NCI-H2196 (cell line): ENCODE measurements at regions not wholly inside any gene's neighbourhood (a gene's known extent, or its start where the extent isn't known, plus 50 kb on each side); places are given as distances from the start of the nearest gene placed in this dataset.

Experiments
- DNase-seq: peaks from one replicate; lab custom pipeline; 2025; ENCODE audit not compliant: unreplicated experiment; lab: John Stamatoyannopoulos, UW

DNA sequence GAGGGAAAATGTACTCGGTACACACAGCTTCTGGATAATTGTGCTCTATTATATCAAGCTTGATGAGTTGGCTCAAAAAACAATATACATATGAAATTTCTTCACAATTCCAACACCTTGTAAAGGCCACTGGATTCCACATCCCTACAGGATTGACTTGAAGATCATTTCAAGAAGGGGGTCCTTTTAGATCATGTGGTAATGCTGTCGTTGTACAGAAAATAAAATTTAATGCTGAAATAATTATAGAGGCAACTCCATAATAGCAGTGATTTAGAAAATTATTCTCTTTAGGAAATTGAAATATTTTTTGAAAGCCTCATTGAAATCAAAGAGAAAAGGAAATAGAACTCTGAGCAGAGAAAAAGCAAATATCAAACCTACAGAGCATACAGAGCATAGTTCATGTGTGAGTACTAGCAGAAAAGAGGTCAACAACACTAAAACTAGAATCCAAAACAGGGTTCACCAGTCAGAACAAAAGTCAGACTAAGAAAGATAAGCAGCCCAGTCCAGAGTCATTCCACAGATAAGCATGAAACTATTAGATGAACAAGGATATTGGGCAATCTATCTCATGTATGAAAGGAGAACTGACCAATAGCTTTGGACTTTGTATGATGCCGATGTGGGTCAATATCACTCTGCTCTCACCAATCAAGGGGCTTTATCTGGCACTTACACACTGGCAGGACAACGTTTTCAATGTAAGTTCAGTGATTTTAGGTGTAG, 79.5 kb upstream of the PALMD start:
- no peak for DNase-seq

DNA sequence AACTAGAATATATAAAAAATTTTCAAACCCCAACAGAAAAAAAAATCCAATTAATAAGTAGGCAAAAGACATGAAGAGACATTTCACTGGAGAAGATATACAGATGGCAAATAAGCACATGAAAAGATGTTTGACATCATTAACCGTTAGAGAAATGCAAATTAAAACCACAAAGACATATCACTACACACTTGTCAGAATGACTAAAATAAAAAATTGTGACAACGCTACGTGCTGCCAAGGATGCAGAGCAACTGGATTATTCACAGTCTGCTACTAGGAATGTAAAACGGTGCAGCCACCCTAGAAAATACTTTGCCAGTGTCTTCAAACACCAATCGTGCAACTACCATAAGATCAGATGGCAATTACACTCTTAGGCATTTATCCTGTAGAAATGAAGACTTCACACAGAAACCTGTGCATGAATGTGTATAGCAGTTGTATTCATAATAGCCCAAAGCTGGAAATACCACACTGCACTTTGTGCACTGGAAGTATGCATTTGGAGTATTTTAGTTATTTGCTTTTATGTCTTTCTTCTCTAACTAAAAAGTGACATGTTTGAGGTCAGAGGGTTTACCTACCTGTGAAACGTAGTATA, 75.3 kb upstream of the PALMD start:
- no peak for DNase-seq

DNA sequence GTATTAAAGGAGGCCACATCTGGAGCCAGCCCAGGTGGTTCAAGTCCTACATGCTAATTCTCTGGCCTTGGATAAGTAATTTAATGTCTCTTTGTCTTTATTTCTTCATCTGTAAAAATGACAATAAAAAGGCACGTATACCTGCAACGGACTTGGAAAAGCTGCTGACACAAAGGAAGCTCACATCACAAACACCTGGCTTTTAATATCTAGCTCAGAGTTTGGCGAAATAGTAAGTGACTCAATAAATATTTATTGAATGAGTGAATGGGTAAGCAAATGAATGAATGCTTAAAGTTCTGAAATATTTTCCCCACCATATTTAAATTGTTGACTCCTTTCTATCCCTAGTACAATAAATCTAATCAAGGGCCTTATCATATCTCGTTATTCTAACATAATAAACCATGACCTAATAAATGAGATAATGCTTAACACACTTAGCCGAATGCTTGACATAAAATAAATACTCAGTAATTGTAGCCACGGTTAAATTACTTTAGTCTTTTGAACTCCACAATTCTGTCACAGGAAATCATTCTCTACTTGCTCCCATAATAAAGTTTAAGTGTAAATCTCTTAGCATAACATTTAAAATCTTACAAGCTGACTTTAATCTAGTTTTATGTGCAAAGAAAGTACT, 74.7 kb upstream of the PALMD start:
- no peak for DNase-seq

DNA sequence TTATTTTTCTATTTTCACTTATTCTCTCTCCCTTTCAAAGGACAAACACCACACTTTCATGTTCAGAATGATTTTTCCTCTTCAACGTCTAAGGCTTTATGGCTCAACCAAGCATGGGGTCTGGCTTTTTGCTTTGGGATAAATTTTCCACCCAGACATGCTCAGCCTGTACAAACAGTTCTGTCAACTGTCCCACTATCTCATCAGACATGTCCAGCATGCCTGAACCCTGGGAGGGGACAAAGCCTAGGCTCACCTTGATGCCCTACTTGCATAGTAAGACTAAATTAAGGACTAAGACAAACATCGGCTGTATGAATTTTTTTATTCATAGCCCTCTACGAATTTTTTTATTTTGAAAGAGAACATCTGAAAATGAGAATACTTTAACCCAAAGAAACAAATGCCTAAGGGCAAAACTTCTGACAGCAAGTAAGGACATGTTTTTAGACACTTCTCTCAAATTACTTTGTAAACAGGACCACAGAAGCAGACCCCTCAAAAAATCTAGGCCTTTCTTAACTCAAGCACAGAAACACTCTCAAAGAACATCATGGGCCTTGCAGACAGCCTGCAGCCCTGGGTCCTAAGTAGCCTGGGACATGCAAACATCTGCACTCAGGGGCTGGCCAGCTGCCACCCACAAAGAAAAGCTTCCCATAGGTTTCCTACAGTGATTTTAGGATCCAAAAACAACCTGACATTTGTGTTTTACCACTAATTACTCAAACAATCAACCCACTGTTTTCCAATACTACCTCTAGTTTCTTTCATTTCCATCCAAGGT, 72.3 kb upstream of the PALMD start:
- no peak for DNase-seq

DNA sequence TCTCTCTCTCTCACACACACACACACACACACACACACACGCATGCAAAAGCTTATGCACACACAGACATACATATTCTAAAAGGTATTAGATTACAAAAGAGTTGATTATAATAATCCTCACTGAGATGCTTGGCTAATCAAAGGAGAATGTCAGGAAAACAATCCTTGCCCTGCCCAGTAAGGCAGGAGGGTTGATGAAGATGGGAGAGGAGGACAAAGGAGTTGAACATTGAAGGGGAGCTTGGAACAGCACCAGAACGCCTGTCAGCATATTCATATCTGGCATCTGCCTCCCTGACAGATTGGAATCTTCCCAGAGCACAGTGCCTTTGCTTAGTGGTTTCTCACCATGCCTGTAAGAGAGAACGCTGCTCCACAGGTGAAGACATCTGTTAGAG, 68.6 kb upstream of the PALMD start:
- DNase-seq = no peak

DNA sequence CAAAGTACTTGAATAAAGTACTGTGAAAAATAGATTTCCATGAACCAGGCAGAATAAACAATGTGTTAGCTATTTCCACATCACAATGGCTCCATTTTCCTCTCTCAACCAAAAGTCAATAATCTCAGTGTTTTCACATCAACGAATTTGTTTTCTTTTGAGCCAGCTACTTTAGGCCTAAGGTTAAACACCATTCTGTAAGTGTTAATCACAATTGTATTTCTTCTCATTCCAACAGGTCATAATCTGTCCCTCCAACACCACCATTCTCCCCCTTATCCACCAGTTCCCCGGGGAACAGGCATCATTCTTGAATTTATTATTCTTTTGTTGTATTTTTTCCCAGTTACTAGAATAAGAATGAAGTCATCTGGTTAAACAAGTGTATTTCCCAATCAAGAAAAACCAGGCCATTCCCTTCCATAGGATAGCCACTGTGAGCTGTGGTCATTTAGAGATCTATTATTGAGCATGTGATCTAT, 66.2 kb upstream of the PALMD start:
- no peak for DNase-seq

DNA sequence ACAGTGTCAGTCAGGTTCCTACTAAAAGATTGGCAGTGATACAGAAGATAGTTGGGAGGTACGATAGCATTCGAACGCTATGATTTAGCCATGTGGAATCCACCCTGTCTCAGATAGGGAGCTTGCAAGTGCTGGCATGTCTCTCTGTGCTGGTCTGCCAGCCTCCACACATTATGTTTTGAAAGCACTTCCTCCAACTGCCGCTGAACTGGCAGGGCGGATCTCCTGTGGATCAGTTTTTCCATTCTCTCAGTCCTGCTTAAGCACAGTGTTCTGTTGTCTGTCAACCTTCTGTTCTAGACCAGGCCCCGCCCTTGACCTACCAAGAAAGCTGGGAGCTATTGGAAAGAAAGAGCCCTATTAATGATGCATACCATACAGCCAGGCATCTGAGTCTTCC, 65.5 kb upstream of the PALMD start:
- DNase-seq = no peak

DNA sequence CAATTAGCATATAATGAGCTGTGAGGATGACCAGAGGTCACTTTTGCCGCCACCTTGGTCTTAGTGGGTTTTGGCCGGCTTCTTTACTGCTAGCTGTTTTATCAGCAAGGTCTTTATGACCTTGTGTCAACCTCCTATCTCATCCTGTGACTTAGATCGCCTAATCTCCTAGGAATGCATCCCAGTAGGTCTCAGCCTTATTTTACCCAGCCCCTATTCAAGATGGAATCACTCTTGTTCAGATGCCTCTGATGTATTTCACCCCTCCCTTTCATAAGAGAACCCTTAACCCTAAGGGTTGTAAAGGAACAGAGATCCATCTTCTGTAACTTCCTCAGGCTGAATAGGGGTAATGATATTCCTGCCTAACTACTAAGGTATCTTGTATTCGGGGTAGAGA, 58.9 kb upstream of the PALMD start:
- DNase-seq = no peak

DNA sequence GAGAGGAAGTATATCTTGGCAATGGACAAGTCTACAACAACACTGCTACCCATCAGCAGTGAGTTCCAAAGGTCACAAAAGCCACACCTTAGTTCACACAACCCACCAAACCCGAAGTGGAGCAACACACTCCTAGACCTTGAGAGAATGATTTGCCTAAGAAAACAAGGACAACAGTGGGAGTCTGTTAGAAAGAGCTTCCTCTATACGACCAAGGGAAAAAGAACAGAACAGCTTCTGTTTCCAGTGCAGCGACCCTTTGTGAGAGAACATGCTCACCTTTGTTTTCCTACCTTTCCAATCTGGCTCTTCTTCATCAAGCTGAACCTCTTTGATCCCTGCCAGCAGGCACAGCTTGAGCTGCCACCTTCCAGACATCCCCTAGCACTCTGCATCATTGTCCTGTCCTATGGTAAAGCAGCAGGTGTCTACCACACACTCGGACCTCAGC, 56.7 kb upstream of the PALMD start:
- no peak for DNase-seq

DNA sequence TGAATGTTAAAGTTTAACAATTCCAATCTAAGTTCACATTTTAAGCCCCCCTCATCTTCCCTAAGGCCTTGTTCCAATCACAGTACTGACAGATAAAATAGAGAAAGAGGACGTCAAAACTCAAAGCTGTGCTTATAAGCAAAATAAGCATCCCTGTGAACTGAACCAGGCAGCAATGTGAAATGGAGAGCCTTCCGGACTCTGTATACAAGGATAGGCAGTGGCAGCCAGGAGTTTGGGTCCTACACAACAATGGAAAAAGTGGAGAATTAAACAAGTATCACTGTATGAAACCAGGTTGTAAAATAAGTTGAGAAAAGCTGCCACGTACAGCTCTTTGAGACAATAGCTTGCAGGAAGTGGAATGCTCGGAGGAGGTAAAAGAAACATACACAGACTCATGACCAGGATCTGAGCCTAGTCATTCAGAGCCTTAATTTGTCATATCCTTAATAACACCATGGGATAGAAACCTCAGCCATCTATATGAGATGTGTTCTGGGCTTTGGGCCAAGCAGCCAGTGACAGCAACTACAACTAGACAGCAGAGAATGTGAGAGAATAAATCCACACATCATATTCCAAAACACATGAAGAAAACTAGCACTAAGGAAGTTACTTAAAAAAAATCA, 55.2 kb upstream of the PALMD start:
- no peak for DNase-seq

DNA sequence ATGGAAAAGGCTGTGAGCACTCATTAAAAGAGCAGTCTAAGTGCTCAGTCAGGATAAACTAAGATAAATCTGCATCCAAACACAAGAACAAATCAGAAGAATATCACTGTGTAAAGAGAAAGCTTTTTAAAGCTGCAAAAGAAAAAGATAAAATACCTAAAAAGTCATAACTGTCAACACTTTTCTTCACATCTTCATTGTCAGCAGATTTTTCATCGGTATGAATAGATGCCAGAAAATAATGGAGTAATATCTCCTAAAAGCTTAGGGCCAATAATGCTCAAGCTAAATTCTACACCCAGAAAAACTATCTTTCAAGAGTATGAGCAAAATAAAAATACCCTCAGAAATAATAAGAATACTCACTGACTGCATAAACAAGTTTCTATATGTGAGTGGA, 54.0 kb upstream of the PALMD start:
- no peak for DNase-seq

DNA sequence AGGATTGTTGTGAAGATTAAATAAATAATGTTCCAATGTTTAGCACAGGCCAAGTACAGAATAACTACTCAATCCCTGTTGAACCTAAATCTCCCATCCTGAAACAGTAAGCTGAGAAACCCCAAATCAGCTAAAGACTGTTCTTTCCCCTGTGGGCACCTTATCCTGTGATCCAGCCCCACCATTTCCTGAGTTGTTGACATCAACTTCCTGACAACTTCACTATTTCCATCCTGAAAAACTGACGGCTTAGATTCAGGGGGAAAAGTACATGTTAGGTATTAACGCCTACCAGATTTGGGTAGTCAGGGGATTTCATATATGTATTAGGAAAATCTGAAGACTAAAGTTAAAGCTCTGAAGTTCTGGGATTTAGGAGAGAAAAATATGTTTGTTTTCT, 51.7 kb upstream of the PALMD start:
- DNase-seq = no peak

DNA sequence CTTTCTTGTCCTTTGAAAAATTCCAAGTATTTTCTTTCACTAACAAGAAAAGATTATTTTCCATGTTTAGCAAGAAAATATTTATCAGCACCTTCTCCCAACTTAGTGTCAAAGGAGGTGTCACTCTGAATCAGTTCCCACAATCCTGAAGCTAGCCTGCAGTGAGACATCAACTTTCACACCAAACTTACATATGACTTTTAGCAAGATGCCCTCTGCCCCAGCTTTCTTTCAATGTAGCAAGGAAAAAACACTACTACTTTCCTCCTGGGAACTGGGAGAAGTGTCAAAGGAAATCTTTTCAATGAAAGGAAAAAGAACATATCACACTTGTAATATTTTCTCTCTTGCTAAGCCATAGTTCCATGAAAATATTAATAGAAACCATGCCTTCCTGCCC, 50.9 kb upstream of the PALMD start:
- no peak for DNase-seq

DNA sequence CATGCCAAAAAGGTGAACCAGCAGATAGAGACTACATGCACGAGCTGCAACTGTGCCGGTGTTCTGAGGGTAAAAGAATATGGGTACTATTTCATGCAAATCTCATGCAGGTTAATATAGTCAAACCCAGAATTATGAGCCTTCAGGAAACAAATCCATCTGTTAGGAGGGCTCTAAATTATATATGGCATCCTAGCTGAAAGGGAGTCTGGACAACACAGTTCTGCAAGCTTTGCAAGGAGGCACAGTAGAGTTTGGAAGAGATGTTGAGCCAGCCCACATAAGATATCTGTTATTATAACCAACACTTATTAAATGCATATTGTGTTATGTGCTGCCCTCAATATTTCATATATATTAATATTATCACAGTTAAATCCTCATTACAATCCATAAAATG, 50.5 kb upstream of the PALMD start:
- DNase-seq = no peak
